Sigmoid colon (tissue), 4 donors: ENCODE measurements at regions not wholly inside any gene's neighbourhood (a gene's known extent, or its start where the extent isn't known, plus 50 kb on each side); places are given as distances from the start of the nearest gene placed in this dataset.

ENCODE experiments used
- CTCF ChIP-seq, 4 experiments: fragments of 450-650 bp in 3 of 4; fragments of 200-600 bp in 1 of 4; IDR thresholded peaks; one replicate each; pipeline ENCODE4 v1.5.1; 2016 to 2019; ENCODE audit warnings: antibody characterized with exemption in 4 of 4, mild to moderate bottlenecking in 3 of 4, moderate library complexity in 2 of 4
- EP300 ChIP-seq, 4 donors: sonication (generic); formaldehyde crosslinking; IDR thresholded peaks; one replicate each; pipeline ENCODE4 v1.6.1; 2017; ENCODE audit warnings: antibody characterized with exemption in 4 of 4
- POLR2AphosphoS5 ChIP-seq, 4 donors: sonication (generic); formaldehyde crosslinking; IDR thresholded peaks; one replicate each; pipeline ENCODE4 v1.6.1; 2017; ENCODE audit warnings: antibody characterized with exemption in 4 of 4

GRCh38 chr9:106065579-106066214 is 371.4 kb downstream of the TMEM38B start:
- TF ChIP-seq CTCF (IDR thresholded peaks at IDR 0.05) = no peak
- no peak for TF ChIP-seq POLR2AphosphoS5 (IDR thresholded peaks at IDR 0.05)
- no peak for TF ChIP-seq EP300 (IDR thresholded peaks at IDR 0.05)
